ENCODE measurements at regions not wholly inside any gene's neighbourhood (a gene's known extent, or its start where the extent isn't known, plus 50 kb on each side); places are given as distances from the start of the nearest gene placed in this dataset.

GRCh38 chr6:8229915-8230756 is 127.8 kb upstream of the EEF1E1 start:
- TF ChIP-seq CTCF (IDR thresholded peaks at IDR 0.05) (no peak), POLR2AphosphoS5 (IDR thresholded peaks at IDR 0.05) (no peak), POLR2A (IDR thresholded peaks at IDR 0.05) (no peak)
- no peaks in the 10 kb centered on the region for H3K9me3 ChIP-seq
- no peaks in the 10 kb centered on the region for H3K27me3 ChIP-seq
- H3K36me3 ChIP-seq, result no peaks in the 10 kb centered on the region
- peak overlapping the region in 1 of 3 donors; percentile 30 for H3K4me3 ChIP-seq
- no peak for DNase-seq (ENCODE audit: low spot score in 2 of 2)
- H3K27ac ChIP-seq, result no peak overlapping the region
- intact Hi-C loops (cut with DNase I; ENCODE audit: low total_unique reads), result no loop called here
- H3K4me1 ChIP-seq, result no peaks in the 10 kb centered on the region

- no peak for DNase-seq (ENCODE audit: low spot score in 2 of 2)
- Histone ChIP-seq H3K36me3 (no peaks in the 10 kb centered on the region), H3K27ac (no peak overlapping the region), H3K9me3 (no peaks in the 10 kb centered on the region), H3K4me3 (no peak overlapping the region), H3K4me1 (no peaks in the 10 kb centered on the region), H3K27me3 (no peaks in the 10 kb centered on the region)
- TF ChIP-seq POLR2AphosphoS5 (IDR thresholded peaks at IDR 0.05) (no peak), POLR2A (IDR thresholded peaks at IDR 0.05) (no peak), CTCF (IDR thresholded peaks at IDR 0.05) (no peak)
- intact Hi-C loops (cut with DNase I; ENCODE audit: low total_unique reads), result no loop called here
These were observed 122.8 kb upstream of the EEF1E1 start for GRCh38 chr6:8225113-8225512.

- no peak for TF ChIP-seq CTCF (IDR thresholded peaks at IDR 0.05)
- TF ChIP-seq POLR2A (IDR thresholded peaks at IDR 0.05), result no peak
- no peak for TF ChIP-seq POLR2AphosphoS5 (IDR thresholded peaks at IDR 0.05)
- H3K27ac ChIP-seq, result no peak overlapping the region
- H3K4me1 ChIP-seq, result no peaks in the 10 kb centered on the region
- intact Hi-C loops (cut with DNase I; ENCODE audit: low total_unique reads), result no loop called here
- H3K9me3 ChIP-seq, result no peaks in the 10 kb centered on the region
- no peaks in the 10 kb centered on the region for H3K36me3 ChIP-seq
- no peak for DNase-seq (ENCODE audit: low spot score in 2 of 2)
- H3K4me3 ChIP-seq, result no peak overlapping the region
- no peaks in the 10 kb centered on the region for H3K27me3 ChIP-seq
These were observed 121.3 kb upstream of the EEF1E1 start for GRCh38 chr6:8223678-8224077.

- intact Hi-C loops (cut with DNase I; ENCODE audit: low total_unique reads), result no loop called here
- no peak overlapping the region for H3K27ac ChIP-seq
- DNase-seq (ENCODE audit: low spot score in 2 of 2), result no peak
- no peaks in the 10 kb centered on the region for H3K27me3 ChIP-seq
- TF ChIP-seq POLR2A (IDR thresholded peaks at IDR 0.05), result no peak
- TF ChIP-seq CTCF (IDR thresholded peaks at IDR 0.05), result peak; percentile 45 to 63 (median 51)
- no peak for TF ChIP-seq POLR2AphosphoS5 (IDR thresholded peaks at IDR 0.05)
- H3K4me3 ChIP-seq, result no peak overlapping the region
- no peaks in the 10 kb centered on the region for H3K36me3 ChIP-seq
- no peaks in the 10 kb centered on the region for H3K4me1 ChIP-seq
- H3K9me3 ChIP-seq, result no peaks in the 10 kb centered on the region
These were observed 117.1 kb upstream of the EEF1E1 start for GRCh38 chr6:8219352-8219943.

GRCh38 chr6:8218861-8219260 is 116.5 kb upstream of the EEF1E1 start:
- no peak for DNase-seq (ENCODE audit: low spot score in 2 of 2)
- H3K9me3 ChIP-seq, result no peaks in the 10 kb centered on the region
- no peaks in the 10 kb centered on the region for H3K27me3 ChIP-seq
- no peaks in the 10 kb centered on the region for H3K4me1 ChIP-seq
- intact Hi-C loops (cut with DNase I; ENCODE audit: low total_unique reads), result no loop called here
- H3K4me3 ChIP-seq, result no peak overlapping the region
- TF ChIP-seq CTCF (IDR thresholded peaks at IDR 0.05), result no peak
- TF ChIP-seq POLR2A (IDR thresholded peaks at IDR 0.05), result no peak
- TF ChIP-seq POLR2AphosphoS5 (IDR thresholded peaks at IDR 0.05), result no peak
- H3K27ac ChIP-seq, result no peak overlapping the region
- no peaks in the 10 kb centered on the region for H3K36me3 ChIP-seq
